Trophoblast cell (in vitro differentiated cells and primary cell): ENCODE measurements at regions not wholly inside any gene's neighbourhood (a gene's known extent, or its start where the extent isn't known, plus 50 kb on each side); places are given as distances from the start of the nearest gene placed in this dataset.

Experiments
- DNase-seq, 2 donors: peaks; one replicate each; pipeline ENCODE4 v3.0.0-alpha.2; 2016
- H2AFZ ChIP-seq: 2 replicates; pipeline ENCODE4 v1.6.1; 2013; ENCODE audit warnings: low read length, moderate library complexity, mild to moderate bottlenecking; ENCODE audit not compliant: insufficient read depth, poor library complexity
- H2AK5ac ChIP-seq: 2 replicates; pipeline ENCODE4 v1.6.1; 2013; ENCODE audit warnings: mild to moderate bottlenecking, low read length
- H2BK120ac ChIP-seq: 2 replicates; pipeline ENCODE4 v1.6.1; 2013; ENCODE audit warnings: low read length, mild to moderate bottlenecking, moderate library complexity; ENCODE audit not compliant: insufficient read depth, poor library complexity
- H2BK12ac ChIP-seq: 2 replicates; pipeline ENCODE4 v1.6.1; 2013; ENCODE audit warnings: mild to moderate bottlenecking, low read length, moderate library complexity
- H2BK5ac ChIP-seq: 2 replicates; pipeline ENCODE4 v1.6.1; 2013; ENCODE audit warnings: low read length, low read depth, moderate library complexity, mild to moderate bottlenecking; ENCODE audit not compliant: poor library complexity
- H3K14ac ChIP-seq: 2 replicates; pipeline ENCODE4 v1.6.1; 2013; ENCODE audit warnings: mild to moderate bottlenecking, low read length
- H3K18ac ChIP-seq: 2 replicates; pipeline ENCODE4 v1.6.1; 2013; ENCODE audit warnings: mild to moderate bottlenecking, low read length
- H3K23ac ChIP-seq: 2 replicates; pipeline ENCODE4 v1.6.1; 2013; ENCODE audit warnings: low read length
- H3K27ac ChIP-seq: 2 replicates; pipeline ENCODE4 v1.5.1; 2013; ENCODE audit warnings: low read depth, mild to moderate bottlenecking, inconsistent platforms, low read length, moderate library complexity
- H3K27me3 ChIP-seq: 2 replicates; pipeline ENCODE4 v1.6.1; 2013; ENCODE audit warnings: inconsistent platforms, mild to moderate bottlenecking, low read length, moderate library complexity; ENCODE audit not compliant: insufficient read depth
- H3K36me3 ChIP-seq, 2 experiments: 1 replicate in 1 of 2; 2 replicates in 1 of 2; pipeline ENCODE4 v1.6.1; 2013; ENCODE audit warnings: low read length in 2 of 2, mild to moderate bottlenecking in 2 of 2, moderate library complexity in 1 of 2; ENCODE audit not compliant: insufficient read depth in 2 of 2, control insufficient read depth in 1 of 2
- H3K4ac ChIP-seq: 2 replicates; pipeline ENCODE4 v1.6.1; 2013; ENCODE audit warnings: low read depth, mild to moderate bottlenecking, low read length, moderate library complexity
- H3K4me1 ChIP-seq, 2 experiments: 1 replicate in 1 of 2; 2 replicates in 1 of 2; pipeline ENCODE4 v1.6.1; 2013; ENCODE audit warnings: low read length in 2 of 2, mild to moderate bottlenecking in 2 of 2, moderate library complexity in 1 of 2; ENCODE audit not compliant: insufficient read depth in 2 of 2, control insufficient read depth in 1 of 2
- H3K4me2 ChIP-seq: 2 replicates; pipeline ENCODE4 v1.6.1; 2013; ENCODE audit warnings: inconsistent platforms, mild to moderate bottlenecking, low read length, moderate library complexity
- H3K4me3 ChIP-seq: 2 replicates; pipeline ENCODE4 v1.5.1; 2013; ENCODE audit warnings: mild to moderate bottlenecking, low read depth, low read length, inconsistent platforms
- H3K79me1 ChIP-seq: one replicate; pipeline ENCODE4 v1.6.1; 2013; ENCODE audit warnings: low read length
- H3K79me2 ChIP-seq: 2 replicates; pipeline ENCODE4 v1.6.1; 2013; ENCODE audit warnings: low read length, mild to moderate bottlenecking; ENCODE audit not compliant: control insufficient read depth, insufficient read depth, poor library complexity
- H3K9ac ChIP-seq: 2 replicates; pipeline ENCODE4 v1.6.1; 2013; ENCODE audit warnings: mild to moderate bottlenecking, low read length
- H3K9me3 ChIP-seq: 2 replicates; pipeline ENCODE4 v1.6.1; 2013; ENCODE audit warnings: low read depth, mild to moderate bottlenecking, control low read depth, inconsistent platforms, low read length; ENCODE audit not compliant: insufficient read depth
- H4K12ac ChIP-seq: 2 replicates; pipeline ENCODE4 v1.6.1; 2013; ENCODE audit warnings: low read depth, mild to moderate bottlenecking, low read length, moderate library complexity
- H4K8ac ChIP-seq: 2 replicates; pipeline ENCODE4 v1.6.1; 2013; ENCODE audit warnings: low read depth, mild to moderate bottlenecking, low read length, moderate library complexity
- H4K91ac ChIP-seq: one replicate; pipeline ENCODE4 v1.6.1; 2013; ENCODE audit warnings: low read depth, mild to moderate bottlenecking, low read length, moderate library complexity
- WGBS: extraction: QIAGEN DNeasy Blood & Tissue Kit; methylation state at CpG from one replicate; pipeline ENCODE4 v1.1.7; 2013; ENCODE audit warnings: missing lambda C conversion rate; ENCODE audit not compliant: insufficient read length, insufficient coverage; ENCODE audit errors: extremely low coverage; 5-methylcytosine and 5-hydroxymethylcytosine counted together

DNA sequence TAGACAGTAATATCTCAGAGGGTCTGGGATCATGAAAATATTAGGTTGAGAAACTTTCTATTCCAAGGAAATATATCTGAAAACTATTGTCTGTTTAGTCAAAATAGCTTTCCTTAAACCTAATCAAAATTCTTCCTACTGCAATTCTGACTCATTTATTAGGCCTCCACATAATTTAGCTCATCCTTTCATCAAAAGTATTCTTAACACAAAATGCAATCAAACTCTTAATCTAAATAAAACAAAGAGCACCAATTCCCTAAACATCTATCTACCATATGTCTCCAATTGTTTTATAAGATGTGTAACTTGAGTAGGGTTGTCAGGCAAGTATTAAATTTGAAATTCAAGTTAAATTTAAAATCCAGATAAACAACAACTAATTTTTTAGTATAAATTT is 142.1 kb downstream of the PLK2 start:
- no peak overlapping the region for H3K4me3 ChIP-seq
- no peaks in the 10 kb centered on the region for H3K36me3 ChIP-seq
- no peak overlapping the region for H2BK120ac ChIP-seq
- H3K27ac ChIP-seq, result no peak overlapping the region
- H2AK5ac ChIP-seq, result no peak overlapping the region
- no peak overlapping the region for H2AFZ ChIP-seq
- H3K18ac ChIP-seq, result no peak overlapping the region
- H4K12ac ChIP-seq, result no peak overlapping the region
- H3K4me1 ChIP-seq, result peaks cover 5 to 14% of the 10 kb centered on the region in 2 experiments
- no peak overlapping the region for H4K91ac ChIP-seq
- H3K9ac ChIP-seq, result no peak overlapping the region
- DNase-seq, result no peak
- H3K27me3 ChIP-seq, result no peaks in the 10 kb centered on the region
- H3K79me2 ChIP-seq, result no peaks in the 10 kb centered on the region
- no peak overlapping the region for H3K4ac ChIP-seq
- no peak overlapping the region for H2BK12ac ChIP-seq
- H3K79me1 ChIP-seq, result peaks cover 7% of the 10 kb centered on the region
- no peak overlapping the region for H2BK5ac ChIP-seq
- no peak overlapping the region for H3K4me2 ChIP-seq
- H3K23ac ChIP-seq, result no peak overlapping the region
- no peak overlapping the region for H4K8ac ChIP-seq
- no peaks in the 10 kb centered on the region for H3K9me3 ChIP-seq
- H3K14ac ChIP-seq, result no peak overlapping the region

GRCh38 chr5:58317009-58317408 is 142.9 kb downstream of the PLK2 start:
- Histone ChIP-seq H3K27me3 (no peaks in the 10 kb centered on the region), H2BK5ac (no peak overlapping the region), H3K4me1 (peaks cover 5 to 12% of the 10 kb centered on the region in 2 experiments), H3K27ac (no peak overlapping the region), H3K9me3 (no peaks in the 10 kb centered on the region), H2BK12ac (no peak overlapping the region), H2BK120ac (no peak overlapping the region), H3K18ac (no peak overlapping the region), H3K4me2 (no peak overlapping the region), H3K14ac (no peak overlapping the region), H2AK5ac (no peak overlapping the region), H3K79me1 (peaks cover 5% of the 10 kb centered on the region), H3K4ac (no peak overlapping the region), H4K8ac (no peak overlapping the region), H2AFZ (no peak overlapping the region), H3K79me2 (no peaks in the 10 kb centered on the region), H3K23ac (no peak overlapping the region), H3K9ac (no peak overlapping the region), H4K91ac (no peak overlapping the region), H3K4me3 (no peak overlapping the region), H4K12ac (no peak overlapping the region), H3K36me3 (no peaks in the 10 kb centered on the region)
- no CpG with 5 or more reads among the region's 7 CpGs for WGBS
- DNase-seq, result no peak

DNA sequence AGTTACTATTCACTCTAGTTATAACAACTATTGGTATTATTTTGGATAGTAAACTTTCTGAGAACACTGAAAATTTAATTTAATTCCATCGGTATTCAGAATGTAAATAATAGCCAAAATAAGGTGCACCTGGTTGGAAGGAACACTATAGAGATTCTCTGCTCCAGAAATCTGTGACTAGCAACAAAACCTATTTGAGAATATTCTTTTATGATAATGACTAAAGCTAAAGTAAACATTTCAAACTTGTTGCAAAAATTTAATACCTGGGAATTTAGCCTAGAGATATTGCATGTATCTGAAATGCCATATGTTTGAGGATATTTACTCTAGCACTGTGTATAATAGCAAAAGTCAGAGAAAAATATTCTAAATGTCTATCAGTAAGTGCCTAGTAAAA is 144.1 kb downstream of the PLK2 start:
- Histone ChIP-seq H3K4me3 (no peak overlapping the region), H4K12ac (no peak overlapping the region), H4K91ac (no peak overlapping the region), H3K9me3 (no peaks in the 10 kb centered on the region), H3K18ac (no peak overlapping the region), H2BK5ac (no peak overlapping the region), H3K27ac (no peak overlapping the region), H3K36me3 (no peaks in the 10 kb centered on the region), H4K8ac (no peak overlapping the region), H2BK12ac (no peak overlapping the region), H3K79me2 (no peaks in the 10 kb centered on the region), H3K14ac (no peak overlapping the region), H2AK5ac (no peak overlapping the region), H3K4me2 (no peak overlapping the region), H3K4ac (no peak overlapping the region), H3K9ac (no peak overlapping the region), H2AFZ (no peak overlapping the region), H2BK120ac (no peak overlapping the region), H3K4me1 (peaks cover 1 to 5% of the 10 kb centered on the region in 2 experiments), H3K79me1 (peaks cover 3% of the 10 kb centered on the region), H3K27me3 (no peaks in the 10 kb centered on the region), H3K23ac (no peak overlapping the region)
- no peak for DNase-seq
- whole genome bisulfite sequencing, result no CpG with 5 or more reads among the region's 1 CpG

- Histone ChIP-seq H3K4ac (no peak overlapping the region), H3K4me3 (no peak overlapping the region), H3K4me2 (no peak overlapping the region), H2AK5ac (no peak overlapping the region), H3K27ac (no peak overlapping the region), H2BK5ac (no peak overlapping the region), H4K8ac (no peak overlapping the region), H3K18ac (no peak overlapping the region), H4K12ac (no peak overlapping the region), H2AFZ (no peak overlapping the region), H3K23ac (no peak overlapping the region), H3K4me1 (peaks cover 0 to 4% of the 10 kb centered on the region in 2 experiments), H3K9me3 (no peaks in the 10 kb centered on the region), H3K14ac (no peak overlapping the region), H3K79me1 (no peaks in the 10 kb centered on the region), H3K36me3 (no peaks in the 10 kb centered on the region), H3K9ac (no peak overlapping the region), H2BK12ac (no peak overlapping the region), H3K27me3 (no peaks in the 10 kb centered on the region), H4K91ac (no peak overlapping the region), H3K79me2 (no peaks in the 10 kb centered on the region), H2BK120ac (no peak overlapping the region)
- DNase-seq, result no peak
- WGBS, result no CpG with 5 or more reads among the region's 4 CpGs
These were observed 145.3 kb downstream of the PLK2 start for GRCh38 chr5:58314356-58315210.
